Endothelial cell of umbilical vein (primary cell): ENCODE measurements at regions not wholly inside any gene's neighbourhood (a gene's known extent, or its start where the extent isn't known, plus 50 kb on each side); places are given as distances from the start of the nearest gene placed in this dataset.

Experiments
- BruUV-seq: library from RNA; stranded (reverse); fragments of 400-500 nt; replicated peaks from 2 replicates; lab custom pipeline; 2021; lab: Mats Ljungman, UMichigan
- CTCF ChIA-PET: fragments of 300-600, 350-600 bp; sonication (Branson Sonifier 250); formaldehyde crosslinking; loops from one replicate; lab custom pipeline; 2021; ENCODE audit warnings: antibody characterized with exemption, inconsistent platforms; lab: Charles Lee
- POLR2A ChIA-PET: fragments of 300-600, 350-600 bp; sonication (Branson Sonifier 250); formaldehyde crosslinking; loops from one replicate; lab custom pipeline; 2021; ENCODE audit warnings: antibody characterized with exemption, inconsistent platforms; lab: Charles Lee
- DNase-seq: peaks from one replicate; pipeline ENCODE4 v3.0.0-alpha.2; 2011; ENCODE audit warnings: low read depth, low spot score
- FAIRE-seq: peaks from 2 replicates; lab custom pipeline; 2011; peaks lifted over from hg19 to GRCh38; lab: Jason Lieb, UNC
- H2AFZ ChIP-seq: 2 replicates; pipeline ENCODE4 v1.6.0; 2012; ENCODE audit warnings: low read depth, low read length, control low read depth, inconsistent platforms
- H3K27ac ChIP-seq: 2 replicates; pipeline ENCODE4 v1.5.1; 2011; ENCODE audit warnings: low read depth, mild to moderate bottlenecking, control low read depth, low read length, moderate library complexity; ENCODE audit not compliant: insufficient read depth
- H3K27me3 ChIP-seq, 2 experiments: 2 replicates each; pipeline versions ENCODE4 v1.6.0 to v1.6.1; 2011; ENCODE audit warnings: low read length in 2 of 2, mixed read lengths in 1 of 2; ENCODE audit not compliant: control insufficient read depth in 2 of 2, insufficient read depth in 2 of 2
- H3K36me3 ChIP-seq, 2 experiments: 2 replicates in 1 of 2; 3 replicates in 1 of 2; pipeline ENCODE4 v1.5.1; 2011; ENCODE audit warnings: low read length in 2 of 2, mild to moderate bottlenecking in 1 of 2, moderate library complexity in 1 of 2; ENCODE audit not compliant: control insufficient read depth in 2 of 2, insufficient read depth in 2 of 2; ENCODE audit errors: extremely low read depth in 1 of 2
- H3K4me1 ChIP-seq: 3 replicates; pipeline ENCODE4 v1.5.1; 2011; ENCODE audit warnings: mild to moderate bottlenecking, low read length; ENCODE audit not compliant: control insufficient read depth, insufficient read depth; ENCODE audit errors: extremely low read depth
- H3K4me2 ChIP-seq: 2 replicates; pipeline ENCODE4 v1.6.1; 2011; ENCODE audit warnings: low read length, control low read depth, mixed read lengths; ENCODE audit not compliant: insufficient read depth
- H3K4me3 ChIP-seq, 3 experiments: fragments of 200-600 bp in 1 of 3; sonication (generic), shearing (Covaris generic) in 1 of 3; replicated peaks in 1 of 3; 2 replicates each; pipeline ENCODE4 v1.5.1; 2011 to 2016; ENCODE audit warnings: control low read depth in 3 of 3, low read length in 3 of 3, mild to moderate bottlenecking in 2 of 3, inconsistent platforms in 1 of 3, low read depth in 1 of 3, moderate library complexity in 1 of 3; ENCODE audit not compliant: insufficient read depth in 1 of 3
- H3K79me2 ChIP-seq: 2 replicates; pipeline ENCODE4 v1.6.0; 2012; ENCODE audit warnings: low read length, inconsistent platforms; ENCODE audit not compliant: control insufficient read depth, insufficient read depth
- H3K9ac ChIP-seq: replicated peaks from 2 replicates; pipeline ENCODE3; 2011; ENCODE audit warnings: low read length, control low read depth; ENCODE audit not compliant: insufficient read depth; ENCODE audit errors: extremely low read depth
- H3K9me1 ChIP-seq: replicated peaks from 3 replicates; pipeline ENCODE4 v1.6.0; 2011; ENCODE audit warnings: mild to moderate bottlenecking, low read length; ENCODE audit not compliant: control insufficient read depth, insufficient read depth; ENCODE audit errors: extremely low read depth
- H3K9me3 ChIP-seq: replicated peaks from 2 replicates; pipeline ENCODE4 v1.5.1; 2012; ENCODE audit warnings: low read length, inconsistent platforms; ENCODE audit not compliant: control insufficient read depth, insufficient read depth
- H4K20me1 ChIP-seq: replicated peaks from 2 replicates; pipeline ENCODE3; 2011; ENCODE audit warnings: mild to moderate bottlenecking, low read length; ENCODE audit not compliant: control insufficient read depth, insufficient read depth; ENCODE audit errors: extremely low read depth
- EZH2 ChIP-seq: IDR thresholded peaks from 2 replicates; pipeline ENCODE4 v1.6.1; 2012; ENCODE audit warnings: borderline replicate concordance, low read depth, mild to moderate bottlenecking, moderate library complexity, low read length, inconsistent platforms; ENCODE audit not compliant: severe bottlenecking
- FOS ChIP-seq: IDR thresholded peaks from 2 replicates; pipeline ENCODE4 v1.6.1; 2011; ENCODE audit warnings: mild to moderate bottlenecking, low read length, moderate library complexity, borderline replicate concordance; ENCODE audit not compliant: insufficient read depth
- GATA2 ChIP-seq: IDR thresholded peaks from 2 replicates; pipeline ENCODE4 v1.7.0; 2011; ENCODE audit warnings: low read depth, mild to moderate bottlenecking, moderate library complexity, mixed read lengths, low read length; ENCODE audit not compliant: insufficient read length, insufficient read depth
- JUN ChIP-seq: IDR thresholded peaks from 2 replicates; pipeline ENCODE4 v1.6.1; 2011; ENCODE audit warnings: borderline replicate concordance, low read depth; ENCODE audit not compliant: insufficient read length, insufficient read depth
- MYC ChIP-seq: IDR thresholded peaks from one replicate; pipeline ENCODE4 v1.6.1; 2011; ENCODE audit warnings: mild to moderate bottlenecking, low read depth, low read length
- POLR2A ChIP-seq: IDR thresholded peaks from 2 replicates; pipeline ENCODE4 v1.6.1; 2012; ENCODE audit warnings: low read depth, mild to moderate bottlenecking, control low read depth, low read length
- POLR2AphosphoS5 ChIP-seq: IDR thresholded peaks from 2 replicates; pipeline ENCODE4 v1.6.1; 2012; ENCODE audit warnings: low read depth, mild to moderate bottlenecking, control low read depth, low read length, moderate library complexity; ENCODE audit not compliant: insufficient read depth
- dilution Hi-C: fragments of 300-500 bp; cut with MboI; formaldehyde crosslinking; loops from one replicate; pipeline ENCODE4 v1.15.0; 2019; ENCODE audit warnings: low sequenced_read_pairs; ENCODE audit not compliant: extremely low pct_ligation_motif_present
- intact Hi-C: fragments of 100-400 bp; cut with micrococcal nuclease; formaldehyde crosslinking; loops from one replicate; pipeline ENCODE4 v1.10.0; 2022
- TF ChIP-seq, protein P1 (sequence below): IDR thresholded peaks from 2 replicates; pipeline ENCODE4 v1.6.1; 2011; ENCODE audit not compliant: insufficient read depth, insufficient read length
- TF ChIP-seq, protein P2 (sequence below), 2 donors: IDR thresholded peaks; 1 replicate in 1 of 2; 2 replicates in 1 of 2; pipeline ENCODE4 v1.5.1; 2011; ENCODE audit warnings: low read length in 2 of 2, mild to moderate bottlenecking in 2 of 2, moderate library complexity in 2 of 2, control low read depth in 1 of 2, inconsistent platforms in 1 of 2, low read depth in 1 of 2; ENCODE audit not compliant: insufficient read depth in 1 of 2; ENCODE audit errors: extremely low read depth in 1 of 2

DNA sequence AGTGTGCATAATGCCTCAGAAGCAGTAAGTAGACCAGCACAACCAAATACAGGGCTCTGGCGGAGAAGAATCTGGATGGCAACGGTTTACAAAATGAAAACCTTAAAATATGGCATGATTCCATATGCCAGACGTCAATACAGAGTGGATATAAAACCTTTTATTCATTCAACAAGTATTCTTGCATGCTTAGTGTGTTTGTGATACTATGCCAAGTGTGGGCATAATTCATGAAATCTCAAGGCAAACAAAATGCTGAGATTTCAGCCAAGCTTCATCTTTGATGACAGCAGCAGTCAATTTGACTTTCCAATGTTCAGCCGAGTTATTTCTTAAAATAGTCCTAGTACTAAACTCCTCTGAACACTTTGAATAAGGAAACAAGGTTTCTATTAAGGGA is 119.4 kb downstream of the CD24 start:
- no peak overlapping the region for H3K27ac ChIP-seq
- H3K4me1 ChIP-seq: no peaks in the 10 kb centered on the region
- no TSS peak for BruUV-seq
- no peak for FAIRE-seq
- dilution Hi-C loops (no loop called here), intact Hi-C loops (no loop called here)
- ChIA-PET CTCF (no interaction called here), POLR2A (no interaction called here)
- H4K20me1 ChIP-seq: no peaks in the 10 kb centered on the region
- no peak for DNase-seq
- H3K4me2 ChIP-seq: no peak overlapping the region
- no peaks in the 10 kb centered on the region for H3K36me3 ChIP-seq
- no peak for TF ChIP-seq POLR2AphosphoS5
- no peak for TF ChIP-seq JUN
- TF ChIP-seq, protein P1, sequence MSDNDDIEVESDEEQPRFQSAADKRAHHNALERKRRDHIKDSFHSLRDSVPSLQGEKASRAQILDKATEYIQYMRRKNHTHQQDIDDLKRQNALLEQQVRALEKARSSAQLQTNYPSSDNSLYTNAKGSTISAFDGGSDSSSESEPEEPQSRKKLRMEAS: no peak
- TF ChIP-seq GATA2: no peak
- H3K4me3 ChIP-seq: no peak overlapping the region
- no peaks in the 10 kb centered on the region for H3K79me2 ChIP-seq
- no peak overlapping the region for H3K9ac ChIP-seq
- no peaks in the 10 kb centered on the region for H3K9me1 ChIP-seq
- H3K9me3 ChIP-seq: no peaks in the 10 kb centered on the region
- no peak overlapping the region for H2AFZ ChIP-seq
- no peaks in the 10 kb centered on the region for H3K27me3 ChIP-seq

DNA sequence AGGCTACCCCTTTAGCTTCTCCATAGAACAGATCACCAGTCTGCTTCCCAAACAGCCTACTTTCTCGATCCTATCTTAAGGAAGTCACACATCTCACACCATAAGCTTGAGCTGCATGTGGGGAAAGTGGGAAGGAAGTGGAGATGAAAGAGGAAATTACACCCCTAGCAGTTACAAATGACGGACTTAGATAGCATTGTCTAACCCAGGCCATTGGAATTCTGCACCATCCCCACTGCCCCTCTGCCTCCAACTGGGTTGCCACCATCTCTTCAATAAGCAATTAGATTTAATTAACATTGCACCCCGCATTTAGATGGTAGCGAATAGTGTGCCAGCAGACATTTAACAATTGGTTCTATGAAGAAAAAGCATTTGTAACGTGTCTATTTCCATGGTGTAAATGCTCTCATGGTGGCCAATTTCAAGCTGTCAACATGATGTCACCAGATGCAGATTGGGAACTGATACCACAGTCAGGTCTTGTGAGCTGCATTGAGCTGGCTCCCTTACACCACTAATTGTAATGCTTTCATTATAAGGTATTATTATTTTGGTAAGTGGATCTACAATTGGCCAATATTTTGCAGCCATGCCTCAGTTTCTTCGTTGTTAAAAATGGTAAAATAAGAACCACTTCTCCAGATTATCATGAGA is 124.7 kb downstream of the CD24 start:
- H3K9ac ChIP-seq: no peak overlapping the region
- no peaks in the 10 kb centered on the region for H3K79me2 ChIP-seq
- BruUV-seq: no TSS peak
- no peaks in the 10 kb centered on the region for H3K27me3 ChIP-seq
- H3K9me3 ChIP-seq: no peaks in the 10 kb centered on the region
- no peaks in the 10 kb centered on the region for H4K20me1 ChIP-seq
- no peak overlapping the region for H3K4me3 ChIP-seq
- POLR2A ChIA-PET: no interaction called here
- intact Hi-C loops: no loop called here
- FAIRE-seq: no peak
- dilution Hi-C loops: no loop called here
- CTCF ChIA-PET: no interaction called here
- H3K27ac ChIP-seq: no peak overlapping the region
- no peaks in the 10 kb centered on the region for H3K36me3 ChIP-seq
- DNase-seq: no peak
- no peaks in the 10 kb centered on the region for H3K4me1 ChIP-seq
- no peak overlapping the region for H3K4me2 ChIP-seq
- no peaks in the 10 kb centered on the region for H3K9me1 ChIP-seq
- no peak for TF ChIP-seq JUN
- TF ChIP-seq POLR2AphosphoS5: no peak
- no peak for TF ChIP-seq EZH2
- TF ChIP-seq FOS: no peak
- TF ChIP-seq, protein P1: no peak
- no peak for TF ChIP-seq MYC
- TF ChIP-seq, protein P2, sequence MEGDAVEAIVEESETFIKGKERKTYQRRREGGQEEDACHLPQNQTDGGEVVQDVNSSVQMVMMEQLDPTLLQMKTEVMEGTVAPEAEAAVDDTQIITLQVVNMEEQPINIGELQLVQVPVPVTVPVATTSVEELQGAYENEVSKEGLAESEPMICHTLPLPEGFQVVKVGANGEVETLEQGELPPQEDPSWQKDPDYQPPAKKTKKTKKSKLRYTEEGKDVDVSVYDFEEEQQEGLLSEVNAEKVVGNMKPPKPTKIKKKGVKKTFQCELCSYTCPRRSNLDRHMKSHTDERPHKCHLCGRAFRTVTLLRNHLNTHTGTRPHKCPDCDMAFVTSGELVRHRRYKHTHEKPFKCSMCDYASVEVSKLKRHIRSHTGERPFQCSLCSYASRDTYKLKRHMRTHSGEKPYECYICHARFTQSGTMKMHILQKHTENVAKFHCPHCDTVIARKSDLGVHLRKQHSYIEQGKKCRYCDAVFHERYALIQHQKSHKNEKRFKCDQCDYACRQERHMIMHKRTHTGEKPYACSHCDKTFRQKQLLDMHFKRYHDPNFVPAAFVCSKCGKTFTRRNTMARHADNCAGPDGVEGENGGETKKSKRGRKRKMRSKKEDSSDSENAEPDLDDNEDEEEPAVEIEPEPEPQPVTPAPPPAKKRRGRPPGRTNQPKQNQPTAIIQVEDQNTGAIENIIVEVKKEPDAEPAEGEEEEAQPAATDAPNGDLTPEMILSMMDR (IDR thresholded peaks at IDR 0.05; ENCODE audit: extremely low read depth in 1 of 2, insufficient read depth in 1 of 2, low read depth in 1 of 2, low read length in 2 of 2): no peak
- TF ChIP-seq GATA2: no peak
- no peak for TF ChIP-seq POLR2A
- no peak overlapping the region for H2AFZ ChIP-seq
